Esophagus muscularis mucosa (tissue), 4 donors: ENCODE measurements at regions not wholly inside any gene's neighbourhood (a gene's known extent, or its start where the extent isn't known, plus 50 kb on each side); places are given as distances from the start of the nearest gene placed in this dataset.

Experiments
- DNase-seq: peaks from one replicate; pipeline ENCODE4 v3.0.0-alpha.2; 2017; ENCODE audit errors: extremely low spot score
- H3K27ac ChIP-seq, 4 donors: fragments of 200-600 bp; sonication (generic); replicated peaks in 1 of 4; 1 replicate in 3 of 4; 2 replicates in 1 of 4; pipeline ENCODE4 v1.5.1; 2016 to 2019; ENCODE audit warnings: mild to moderate bottlenecking in 1 of 4
- H3K27me3 ChIP-seq, 4 donors: fragments of 200-600 bp; sonication (generic); one replicate each; pipeline versions ENCODE4 v1.5.1 to v1.6.0; 2016 to 2019
- H3K36me3 ChIP-seq, 4 donors: fragments of 200-600 bp; sonication (generic); one replicate each; pipeline ENCODE4 v1.5.1; 2016 to 2019
- H3K4me1 ChIP-seq, 4 donors: fragments of 200-600 bp; sonication (generic); one replicate each; pipeline ENCODE4 v1.5.1; 2016 to 2019
- H3K4me3 ChIP-seq, 4 donors: fragments of 200-600 bp; sonication (generic); 1 replicate in 2 of 4; 2 replicates in 2 of 4; pipeline ENCODE4 v1.5.1; 2016 to 2019; ENCODE audit warnings: mild to moderate bottlenecking in 4 of 4, moderate library complexity in 1 of 4
- H3K9me3 ChIP-seq, 4 donors: fragments of 200-600 bp; sonication (generic); 1 replicate in 3 of 4; 2 replicates in 1 of 4; pipeline ENCODE4 v1.5.1; 2016 to 2019
- EP300 ChIP-seq: sonication (generic); formaldehyde crosslinking; IDR thresholded peaks from one replicate; pipeline ENCODE4 v1.6.1; 2017; ENCODE audit warnings: antibody characterized with exemption
- POLR2A ChIP-seq: fragments of 450-650 bp; IDR thresholded peaks from one replicate; pipeline ENCODE4 v1.6.1; 2017; ENCODE audit warnings: antibody characterized with exemption, moderate library complexity, mild to moderate bottlenecking, low read depth
- POLR2AphosphoS5 ChIP-seq, 2 donors: sonication (generic); formaldehyde crosslinking; IDR thresholded peaks; one replicate each; pipeline ENCODE4 v1.6.1; 2017; ENCODE audit warnings: antibody characterized with exemption in 2 of 2
- WGBS: methylation state at CpG from one replicate; pipeline ENCODE4 v1.1.5; 2018; 5-methylcytosine and 5-hydroxymethylcytosine counted together
- intact Hi-C: fragments of 100-400 bp; cut with DNase I; formaldehyde crosslinking; loops from one replicate; pipeline ENCODE4 v1.15.1; 2023
- TF ChIP-seq, protein P1 (sequence below), 3 experiments: fragments of 200-600 bp in 2 of 3; fragments of 450-650 bp in 1 of 3; sonication (generic) in 2 of 3; IDR thresholded peaks; one replicate each; pipeline ENCODE4 v1.5.1; 2017 to 2019; ENCODE audit warnings: antibody characterized with exemption in 3 of 3, mild to moderate bottlenecking in 2 of 3, moderate library complexity in 1 of 3

DNA sequence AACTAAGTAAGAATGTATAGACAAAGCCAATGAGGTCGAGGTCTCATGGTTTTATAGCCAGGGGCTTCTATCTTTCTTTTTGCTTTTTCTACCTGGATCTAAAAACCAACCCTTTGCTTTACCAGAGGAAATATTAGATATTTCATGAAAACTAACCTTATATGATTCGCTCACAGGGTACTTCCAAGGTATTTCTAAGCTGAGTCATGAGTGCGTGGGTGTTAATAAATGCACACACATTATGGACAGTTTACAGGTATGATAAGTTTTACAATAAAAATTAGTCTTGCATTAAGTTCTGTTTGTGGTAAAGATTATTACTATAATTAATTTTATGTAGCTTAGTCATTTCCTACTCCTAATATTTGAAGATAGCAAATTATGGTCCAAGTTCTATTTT lies 217.2 kb downstream of the CHRM3 start:
- TF ChIP-seq EP300 (no peak), POLR2AphosphoS5 (IDR thresholded peaks at IDR 0.05) (no peak)
- Histone ChIP-seq H3K9me3 (no peaks in the 10 kb centered on the region), H3K27ac (no peak overlapping the region), H3K4me3 (no peak overlapping the region), H3K27me3 (no peaks in the 10 kb centered on the region), H3K36me3 (no peaks in the 10 kb centered on the region), H3K4me1 (peaks cover 0 to 10% (median 2%) of the 10 kb centered on the region in 4 donors)
- no peak for DNase-seq
- WGBS = 92% methylated on average over 3 of the region's 3 CpGs
- intact Hi-C loops = no loop called here

DNA sequence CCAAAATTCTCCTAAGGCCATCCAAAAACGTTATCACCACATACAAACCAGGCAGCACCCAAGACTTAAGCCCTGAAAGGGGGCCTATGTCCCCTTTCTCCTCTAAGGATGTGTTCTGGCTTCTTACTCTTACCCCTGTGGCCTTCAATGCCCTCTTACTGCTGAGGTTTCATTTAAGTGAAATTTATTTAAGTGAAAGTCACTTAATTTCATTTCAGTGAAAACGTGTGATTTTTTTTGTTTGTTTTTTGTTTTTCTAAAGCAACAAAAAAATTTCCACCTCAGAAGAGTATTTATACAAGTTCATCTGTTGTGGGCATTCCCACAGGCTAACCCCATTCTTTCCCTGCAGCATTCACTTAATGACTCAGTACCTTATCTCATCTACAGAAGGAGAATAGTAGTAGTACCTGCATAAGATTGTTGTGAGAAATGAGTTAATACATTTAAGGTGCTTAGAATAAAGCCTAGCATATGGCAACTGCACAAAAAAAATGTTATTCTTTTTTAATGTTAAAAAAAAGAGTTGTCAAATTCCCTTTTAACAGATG lies 220.6 kb downstream of the CHRM3 start:
- Histone ChIP-seq H3K36me3 (no peaks in the 10 kb centered on the region), H3K27me3 (no peaks in the 10 kb centered on the region), H3K27ac (no peak overlapping the region), H3K4me3 (no peak overlapping the region), H3K4me1 (peaks cover 0 to 11% (median 3%) of the 10 kb centered on the region in 4 donors), H3K9me3 (no peaks in the 10 kb centered on the region)
- TF ChIP-seq EP300 (no peak), POLR2AphosphoS5 (IDR thresholded peaks at IDR 0.05) (no peak)
- TF ChIP-seq, protein P1, sequence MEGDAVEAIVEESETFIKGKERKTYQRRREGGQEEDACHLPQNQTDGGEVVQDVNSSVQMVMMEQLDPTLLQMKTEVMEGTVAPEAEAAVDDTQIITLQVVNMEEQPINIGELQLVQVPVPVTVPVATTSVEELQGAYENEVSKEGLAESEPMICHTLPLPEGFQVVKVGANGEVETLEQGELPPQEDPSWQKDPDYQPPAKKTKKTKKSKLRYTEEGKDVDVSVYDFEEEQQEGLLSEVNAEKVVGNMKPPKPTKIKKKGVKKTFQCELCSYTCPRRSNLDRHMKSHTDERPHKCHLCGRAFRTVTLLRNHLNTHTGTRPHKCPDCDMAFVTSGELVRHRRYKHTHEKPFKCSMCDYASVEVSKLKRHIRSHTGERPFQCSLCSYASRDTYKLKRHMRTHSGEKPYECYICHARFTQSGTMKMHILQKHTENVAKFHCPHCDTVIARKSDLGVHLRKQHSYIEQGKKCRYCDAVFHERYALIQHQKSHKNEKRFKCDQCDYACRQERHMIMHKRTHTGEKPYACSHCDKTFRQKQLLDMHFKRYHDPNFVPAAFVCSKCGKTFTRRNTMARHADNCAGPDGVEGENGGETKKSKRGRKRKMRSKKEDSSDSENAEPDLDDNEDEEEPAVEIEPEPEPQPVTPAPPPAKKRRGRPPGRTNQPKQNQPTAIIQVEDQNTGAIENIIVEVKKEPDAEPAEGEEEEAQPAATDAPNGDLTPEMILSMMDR (IDR thresholded peaks at IDR 0.05) = no peak
- DNase-seq = no peak
- intact Hi-C loops = no loop called here
- WGBS = 72% methylated on average over 2 of the region's 2 CpGs

DNA sequence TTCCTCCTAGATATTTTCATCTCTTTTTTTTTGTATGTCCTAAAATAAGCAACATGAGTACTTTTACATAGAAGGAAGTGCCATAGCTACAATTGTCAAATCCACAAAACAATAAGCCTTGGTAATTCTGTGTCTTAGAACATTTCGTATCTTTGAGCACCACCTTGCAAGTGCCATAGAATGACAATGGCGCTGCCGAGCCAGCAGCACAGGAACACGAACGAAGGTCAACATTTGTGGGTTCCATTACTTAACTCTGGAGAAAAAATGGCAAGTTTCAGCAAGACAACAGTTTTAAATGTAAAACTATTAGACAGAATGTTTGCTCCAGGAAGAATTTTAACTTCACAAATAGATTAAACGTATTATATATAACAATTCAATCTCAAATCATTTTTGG lies 222.1 kb downstream of the CHRM3 start:
- WGBS = 84% methylated on average over 6 of the region's 6 CpGs
- Histone ChIP-seq H3K4me3 (no peak overlapping the region), H3K27ac (no peak overlapping the region), H3K27me3 (no peaks in the 10 kb centered on the region), H3K36me3 (no peaks in the 10 kb centered on the region), H3K9me3 (no peaks in the 10 kb centered on the region), H3K4me1 (peaks cover 0 to 25% (median 14%) of the 10 kb centered on the region in 4 donors)
- TF ChIP-seq POLR2AphosphoS5 (IDR thresholded peaks at IDR 0.05) (no peak), EP300 (no peak), POLR2A (no peak)
- TF ChIP-seq, protein P1 (IDR thresholded peaks at IDR 0.05) = no peak
- intact Hi-C loops = no loop called here
- no peak for DNase-seq

DNA sequence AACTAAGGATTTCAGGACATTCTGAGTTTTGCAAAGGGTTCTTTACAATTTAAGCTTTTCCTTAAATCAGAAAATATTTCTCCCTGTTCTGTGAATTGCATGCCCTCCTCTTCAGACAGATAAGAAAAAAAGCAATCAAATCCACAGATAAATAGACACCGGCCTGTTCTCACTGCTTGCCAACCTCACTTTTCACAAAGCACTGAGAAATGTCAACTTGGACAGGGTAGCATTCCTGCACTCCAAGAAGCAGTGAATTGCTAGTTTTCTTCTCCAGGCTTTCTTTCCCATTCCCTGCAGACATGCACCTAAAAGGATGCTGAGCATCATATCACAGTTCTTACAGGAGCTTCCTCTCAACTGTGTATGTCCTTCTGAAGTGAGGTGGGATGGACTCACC lies 226.0 kb downstream of the CHRM3 start:
- no peak overlapping the region for H3K27ac ChIP-seq
- H3K4me1 ChIP-seq = peaks cover 0 to 30% (median 19%) of the 10 kb centered on the region in 4 donors
- H3K4me3 ChIP-seq = no peak overlapping the region
- TF ChIP-seq EP300 (no peak), POLR2AphosphoS5 (IDR thresholded peaks at IDR 0.05) (no peak), POLR2A (no peak)
- TF ChIP-seq, protein P1 (IDR thresholded peaks at IDR 0.05) = no peak
- intact Hi-C loops = no loop called here
- H3K27me3 ChIP-seq = no peaks in the 10 kb centered on the region
- no peaks in the 10 kb centered on the region for H3K9me3 ChIP-seq
- DNase-seq = no peak
- 35% methylated on average over 1 of the region's 1 CpG for WGBS
- H3K36me3 ChIP-seq = no peaks in the 10 kb centered on the region

DNA sequence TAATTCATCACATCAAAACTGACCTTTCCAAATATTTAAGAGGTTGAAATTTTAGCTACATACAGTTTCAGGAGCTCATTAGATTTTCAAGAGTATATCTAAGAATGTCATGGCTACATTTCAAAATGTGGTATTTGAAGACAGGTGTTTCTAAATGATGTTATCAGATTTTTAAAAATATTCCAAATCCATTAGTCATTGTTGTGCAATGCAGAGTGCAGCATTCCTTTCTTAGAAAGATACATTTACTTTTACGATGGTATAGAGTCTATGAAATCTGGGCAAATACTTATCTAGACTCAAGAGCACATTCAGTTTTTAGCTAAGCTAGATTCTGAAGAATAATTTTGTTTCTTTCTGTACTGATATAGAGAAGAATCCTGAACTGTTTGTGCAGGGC lies 230.3 kb downstream of the CHRM3 start:
- intact Hi-C loops = no loop called here
- no peaks in the 10 kb centered on the region for H3K27me3 ChIP-seq
- H3K4me3 ChIP-seq = no peak overlapping the region
- no peak for DNase-seq
- WGBS = 51% methylated on average over 1 of the region's 1 CpG
- TF ChIP-seq EP300 (no peak), POLR2A (no peak), POLR2AphosphoS5 (IDR thresholded peaks at IDR 0.05) (no peak)
- TF ChIP-seq, protein P1 (IDR thresholded peaks at IDR 0.05) = no peak
- peaks cover 0 to 2% (median 0%) of the 10 kb centered on the region in 4 donors for H3K9me3 ChIP-seq
- no peak overlapping the region for H3K27ac ChIP-seq
- H3K4me1 ChIP-seq = peaks cover 0 to 28% (median 18%) of the 10 kb centered on the region in 4 donors
- H3K36me3 ChIP-seq = no peaks in the 10 kb centered on the region
